8988T (cell line): ENCODE measurements at regions not wholly inside any gene's neighbourhood (a gene's known extent, or its start where the extent isn't known, plus 50 kb on each side); places are given as distances from the start of the nearest gene placed in this dataset.
A peak's percentile ranks its signal among the peaks of the same experiment; 100 is the strongest.
"Not testable (repeated sequence)": the region's sequence is repeated elsewhere in the genome, so short reads cannot be mapped to it uniquely, and the experiment has no call there.

Source experiments
- DNase-seq: peaks from one replicate; pipeline ENCODE4 v3.0.0; 2011

DNA sequence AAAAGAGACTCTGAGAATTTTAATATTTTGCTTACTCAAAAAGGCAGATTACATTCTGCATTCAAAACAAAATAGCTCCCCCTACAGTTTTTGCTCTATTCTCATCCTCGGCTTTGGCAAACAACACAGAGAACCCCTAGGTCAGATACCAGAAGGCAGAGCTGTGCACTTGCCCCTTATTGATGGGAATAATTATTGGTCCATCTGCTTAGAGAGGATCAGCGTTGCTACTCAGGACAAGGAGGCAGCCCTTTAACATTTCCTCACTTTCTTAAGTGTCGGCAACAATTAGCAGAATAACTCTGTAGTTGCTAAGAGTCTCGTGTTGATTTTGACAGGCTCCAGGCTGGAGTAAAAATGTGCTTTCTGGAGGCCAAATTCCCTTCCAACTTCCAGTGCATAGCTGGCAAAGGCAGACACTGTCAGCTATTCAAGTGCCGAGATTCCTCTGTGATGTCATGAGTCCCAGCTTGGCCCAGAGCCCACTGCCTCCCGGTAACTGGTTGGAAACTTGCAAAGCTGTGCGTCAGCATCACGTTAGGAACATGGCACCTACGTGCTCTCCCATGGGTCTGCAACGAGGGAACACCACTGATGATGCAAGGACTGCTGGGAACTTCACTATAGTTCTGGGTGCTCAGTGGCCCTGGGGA, 482.7 kb upstream of the ADAMTS9 start:
- DNase-seq = no peak

GRCh38 chr3:65169961-65170360, 482.2 kb upstream of the ADAMTS9 start:
- DNase-seq = no peak

DNA sequence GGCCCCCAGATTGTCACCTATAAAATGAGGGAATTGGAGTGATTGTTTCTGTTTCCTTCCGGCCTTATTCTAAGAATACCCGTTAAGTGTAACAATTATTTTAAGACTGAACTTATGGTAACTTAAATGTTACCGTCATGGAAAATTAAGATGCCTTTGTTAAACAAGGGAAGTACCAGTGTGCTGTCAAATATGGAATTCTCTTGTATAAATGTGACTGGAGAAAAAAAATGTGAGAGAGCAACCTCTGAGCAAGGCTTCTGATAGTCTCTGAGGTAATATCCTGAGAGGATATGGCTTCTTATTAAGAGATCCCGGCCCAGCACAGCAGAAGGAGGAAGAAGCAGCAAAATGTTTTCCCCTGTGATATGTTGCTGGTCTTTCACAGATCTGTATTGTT, 480.7 kb upstream of the ADAMTS9 start:
- no peak for DNase-seq

DNA sequence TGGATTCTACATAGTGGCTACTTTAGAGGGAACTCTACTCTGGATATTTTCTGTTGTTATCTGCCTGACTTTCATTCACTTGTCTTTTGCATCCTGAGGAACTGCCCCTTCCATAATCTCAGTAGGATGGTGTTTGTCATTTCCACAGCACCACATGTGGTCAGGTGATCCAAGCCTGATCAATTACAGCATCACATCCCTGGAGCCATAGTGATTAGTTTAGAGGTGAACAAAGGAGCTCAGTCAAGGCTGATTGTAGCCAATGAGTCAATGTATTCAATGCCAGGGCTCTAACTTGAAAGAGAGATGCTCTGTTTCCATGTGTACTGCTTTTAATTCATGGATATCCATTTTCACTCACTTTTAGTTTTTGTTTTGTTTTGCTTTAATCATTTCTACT, 478.7 kb upstream of the ADAMTS9 start:
- no peak for DNase-seq

DNA sequence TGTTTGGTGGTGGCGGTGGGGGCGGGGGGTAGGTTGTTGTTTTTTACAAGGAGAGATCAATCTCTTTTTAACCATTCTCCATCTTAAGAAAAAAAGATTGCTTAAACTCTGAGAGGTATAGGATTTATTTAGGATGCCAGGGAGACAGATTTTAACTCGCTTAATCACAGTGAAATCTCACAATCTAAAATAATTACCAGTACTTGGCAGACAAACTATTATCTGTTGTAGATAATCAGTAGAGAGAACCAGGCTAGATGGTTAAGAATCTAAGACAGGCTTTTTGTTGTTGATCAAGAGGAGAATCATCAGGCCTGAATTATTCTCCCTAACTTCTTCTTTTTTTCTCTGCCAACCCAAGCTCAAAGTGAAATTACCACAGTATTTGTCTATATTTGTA, 470.2 kb upstream of the ADAMTS9 start:
- DNase-seq = no peak

- no peak for DNase-seq
Measured at GRCh38 chr3:65153850-65154512, 466.2 kb upstream of the ADAMTS9 start.

DNA sequence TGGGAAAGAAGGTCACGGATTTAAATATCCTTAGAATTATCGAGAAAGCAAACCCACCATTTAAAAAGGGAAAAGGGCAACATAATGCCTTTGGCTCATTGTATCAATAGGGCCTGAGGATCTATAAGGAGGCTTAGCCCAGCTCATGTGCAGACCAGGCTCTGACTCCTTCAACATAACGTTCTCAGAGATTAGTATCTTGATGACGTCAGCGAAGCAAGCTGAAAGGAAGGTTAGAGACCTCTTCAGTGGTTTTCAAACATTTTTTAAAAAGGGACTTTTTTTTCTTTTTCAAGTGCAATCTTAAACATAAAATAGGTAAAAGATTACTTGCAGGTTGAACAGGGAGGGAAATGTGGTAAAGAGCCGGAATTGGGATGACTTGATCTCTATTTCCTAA, 463.9 kb upstream of the ADAMTS9 start:
- DNase-seq = no peak

GRCh38 chr3:65149877-65150276, 462.1 kb upstream of the ADAMTS9 start:
- no peak for DNase-seq

DNA sequence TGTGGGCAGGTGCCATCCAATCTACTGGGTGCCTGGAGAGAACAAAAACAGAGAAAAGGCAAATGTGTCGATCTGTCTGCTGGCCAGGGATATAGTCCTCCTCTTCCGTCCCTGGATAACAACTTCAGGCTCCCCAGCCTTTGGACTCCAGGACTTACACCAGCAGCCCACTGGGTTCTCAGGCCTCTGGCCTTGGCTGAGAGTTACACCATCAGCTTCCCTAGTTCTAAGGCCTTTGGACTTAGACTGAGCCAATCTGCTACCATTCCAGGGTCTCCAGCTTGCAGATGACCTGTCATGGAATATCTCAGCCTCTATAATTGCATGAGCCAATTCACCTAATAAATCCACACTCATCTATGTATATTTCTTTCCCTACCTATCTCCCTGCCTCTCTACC, 460.9 kb upstream of the ADAMTS9 start:
- no peak for DNase-seq

- DNase-seq = peak; percentile 14
Measured at GRCh38 chr3:65146179-65146578, 458.4 kb upstream of the ADAMTS9 start.

GRCh38 chr3:65145680-65146079, 457.9 kb upstream of the ADAMTS9 start:
- no peak for DNase-seq

GRCh38 chr3:65144791-65145351, 457.1 kb upstream of the ADAMTS9 start:
- no peak for DNase-seq

DNA sequence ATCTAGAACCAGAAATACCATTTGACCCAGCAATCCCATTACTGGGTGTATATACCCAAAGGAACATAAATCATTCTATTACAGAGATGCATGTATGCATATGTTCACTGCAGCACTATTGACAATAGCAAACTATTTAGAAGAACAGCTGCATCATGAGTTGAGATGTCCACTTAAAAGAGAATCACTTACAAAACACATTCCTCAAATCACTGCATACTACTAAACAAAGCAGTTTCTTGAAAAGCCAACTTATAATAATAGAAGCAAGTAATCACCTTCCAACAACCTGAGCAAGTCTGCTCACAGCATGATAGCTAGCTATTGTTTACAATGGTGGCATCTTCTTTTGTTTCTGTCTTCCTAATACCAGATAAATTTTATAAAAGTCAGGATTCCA, 454.7 kb upstream of the ADAMTS9 start:
- DNase-seq = no peak

DNA sequence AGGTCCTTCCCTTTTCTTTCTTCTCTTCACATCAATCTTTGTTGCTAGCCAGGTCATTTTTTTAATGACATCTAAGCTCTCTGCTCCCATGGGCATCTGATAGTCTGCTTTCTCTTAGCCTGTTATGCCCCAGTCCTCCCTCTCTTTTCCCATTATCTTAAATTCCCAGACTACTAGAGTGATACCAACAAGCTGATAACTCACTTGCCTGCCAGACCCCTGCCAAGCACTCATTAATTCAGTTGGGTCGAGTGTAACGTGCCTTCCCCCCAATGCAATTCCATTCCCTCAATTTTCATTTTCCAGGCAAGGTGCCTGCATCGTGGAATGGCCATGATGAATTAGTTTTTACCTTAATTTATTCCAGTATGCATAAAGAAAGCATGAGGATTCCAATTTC, 450.8 kb upstream of the ADAMTS9 start:
- no peak for DNase-seq

GRCh38 chr3:65133752-65134151, 446.0 kb upstream of the ADAMTS9 start:
- not testable (repeated sequence) for DNase-seq

- no peak for DNase-seq
Measured at GRCh38 chr3:65130782-65131181, 443.0 kb upstream of the ADAMTS9 start.

- no peak for DNase-seq
Measured at GRCh38 chr3:65128346-65128745, 440.5 kb upstream of the ADAMTS9 start.

- no peak for DNase-seq
Measured at GRCh38 chr3:65126527-65127410, 439.0 kb upstream of the ADAMTS9 start.

DNA sequence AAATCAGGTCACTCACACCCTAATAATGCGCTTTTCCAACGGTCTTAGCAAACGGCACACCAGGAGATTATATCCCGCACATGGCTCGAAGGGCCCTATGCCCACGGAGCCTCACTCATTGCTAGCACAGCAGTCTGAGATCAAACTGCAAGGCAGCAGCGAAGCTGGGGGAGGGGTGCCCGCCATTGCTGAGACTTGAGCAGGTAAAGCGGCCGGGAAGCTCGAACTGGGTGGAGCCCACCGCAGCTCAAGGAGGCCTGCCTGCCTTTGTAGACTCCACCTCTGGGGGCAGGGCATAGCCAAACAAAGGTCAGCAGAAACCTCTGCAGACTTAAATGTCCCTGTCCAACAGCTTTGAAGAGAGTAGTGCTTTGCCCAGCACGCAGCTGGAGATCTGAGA, 432.4 kb upstream of the ADAMTS9 start:
- not testable (repeated sequence) for DNase-seq

GRCh38 chr3:65118912-65119499, 431.2 kb upstream of the ADAMTS9 start:
- DNase-seq = no peak

DNA sequence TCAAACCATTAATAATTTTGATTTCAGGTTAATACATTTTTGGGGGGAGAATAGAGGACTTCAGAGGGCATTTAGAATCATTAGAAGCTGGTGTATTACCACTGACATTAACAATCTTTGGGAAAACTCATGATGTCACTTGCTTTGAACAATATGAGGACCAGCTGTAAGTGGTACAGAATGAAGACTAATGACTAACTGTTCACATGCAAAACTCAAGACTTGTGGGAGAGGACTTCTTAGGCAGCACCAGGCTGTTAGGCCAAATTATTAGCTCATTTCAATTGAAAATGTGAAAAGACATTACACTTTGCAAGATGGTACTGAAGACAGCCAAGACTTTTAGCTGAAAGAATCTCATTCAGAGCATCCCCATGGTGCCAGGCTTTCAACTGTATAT, 426.2 kb upstream of the ADAMTS9 start:
- DNase-seq = no peak

GRCh38 chr3:65112751-65113300, 425.0 kb upstream of the ADAMTS9 start:
- no peak for DNase-seq

DNA sequence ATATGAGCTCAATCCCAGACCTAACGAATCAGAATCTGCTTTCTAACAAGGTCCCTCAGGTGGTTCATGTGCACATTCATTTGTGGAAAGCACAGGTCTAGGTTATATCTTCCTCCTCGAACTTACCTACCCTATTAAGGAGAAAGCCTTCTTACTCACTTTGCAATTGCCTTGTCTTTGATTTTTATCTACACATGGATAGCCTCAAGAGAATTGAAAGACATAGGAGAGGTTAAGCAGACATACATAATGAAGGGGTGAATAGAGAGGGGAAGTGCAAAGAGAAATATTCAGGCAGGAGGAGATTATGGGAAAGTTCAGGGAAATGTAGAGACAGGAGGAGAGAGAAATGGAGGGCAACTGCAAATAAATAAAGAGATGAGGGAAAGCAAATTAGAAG, 422.9 kb upstream of the ADAMTS9 start:
- DNase-seq = no peak
